ENCODE measurements at regions not wholly inside any gene's neighbourhood (a gene's known extent, or its start where the extent isn't known, plus 50 kb on each side); places are given as distances from the start of the nearest gene placed in this dataset.

- TF ChIP-seq PBX2 (CRISPR knock-in tag; IDR thresholded peaks at IDR 0.05) = no peak
- TF ChIP-seq TOPORS (CRISPR knock-in tag; IDR thresholded peaks at IDR 0.05) = no peak
- TF ChIP-seq CREBL2 (CRISPR knock-in tag; IDR thresholded peaks at IDR 0.05; ENCODE audit: borderline replicate concordance) = no peak
- TF ChIP-seq ZBTB3 (CRISPR knock-in tag; IDR thresholded peaks at IDR 0.05; ENCODE audit: borderline replicate concordance, low read depth) = 0 out of 2 replicates have a peak, but pooled peaks have one; percentile 9
- TF ChIP-seq REL (CRISPR knock-in tag; conservative IDR thresholded peaks at IDR 0.05) = no peak
- TF ChIP-seq HNRNPL (IDR thresholded peaks at IDR 0.05; ENCODE audit: low read depth, low read length) = no peak
- TF ChIP-seq NPAS2 (CRISPR knock-in tag; IDR thresholded peaks at IDR 0.05; ENCODE audit: borderline replicate concordance) = no peak
- TF ChIP-seq ZNF414 (CRISPR knock-in tag; IDR thresholded peaks at IDR 0.05) = no peak
- TF ChIP-seq ZNF207 (IDR thresholded peaks at IDR 0.05; ENCODE audit: borderline replicate concordance) = no peak
- no peak for TF ChIP-seq ZNF678 (CRISPR knock-in tag; IDR thresholded peaks at IDR 0.05)
- TF ChIP-seq ZNF484 (CRISPR knock-in tag; IDR thresholded peaks at IDR 0.05; ENCODE audit: borderline replicate concordance, low read depth) = no peak
- no peak for TF ChIP-seq HMGXB4 (CRISPR knock-in tag; IDR thresholded peaks at IDR 0.05; ENCODE audit: borderline replicate concordance in 1 of 2, low read depth in 1 of 2)
- TF ChIP-seq ZNF576 (CRISPR knock-in tag; IDR thresholded peaks at IDR 0.05) = no peak
- TF ChIP-seq ZFP62 (CRISPR knock-in tag; IDR thresholded peaks at IDR 0.05) = no peak
- no peak for TF ChIP-seq BRF2 (CRISPR knock-in tag; IDR thresholded peaks at IDR 0.05)
- TF ChIP-seq FOXK1 (CRISPR knock-in tag; IDR thresholded peaks at IDR 0.05; ENCODE audit: borderline replicate concordance, low read depth) = no peak
- TF ChIP-seq SYNCRIP (IDR thresholded peaks at IDR 0.05; ENCODE audit: insufficient read depth, low read depth, low read length) = no peak
- TF ChIP-seq ZNF570 (CRISPR knock-in tag; IDR thresholded peaks at IDR 0.05; ENCODE audit: borderline replicate concordance) = 0 out of 2 replicates have a peak, but pooled peaks have one; percentile 7
- no peak for TF ChIP-seq ZNF367 (CRISPR knock-in tag; IDR thresholded peaks at IDR 0.05; ENCODE audit: borderline replicate concordance)
- TF ChIP-seq NR0B2 (CRISPR knock-in tag; IDR thresholded peaks at IDR 0.05) = 0 out of 2 replicates have a peak, but pooled peaks have one; percentile 3
- TF ChIP-seq HNF1B (CRISPR knock-in tag; IDR thresholded peaks at IDR 0.05) = no peak
Observed at GRCh38 chr2:48105848-48106247, 199.6 kb upstream of the FBXO11 start (continued).
